CD4-positive, alpha-beta T cell (primary cell): ENCODE measurements at regions not wholly inside any gene's neighbourhood (a gene's known extent, or its start where the extent isn't known, plus 50 kb on each side); places are given as distances from the start of the nearest gene placed in this dataset.

Experiments
- ATAC-seq: fragments of 200-7000 bp; cut with Tn5 transposase; one replicate; pipeline ENCODE4 v1.10.0; 2022; ENCODE audit warnings: mild to moderate bottlenecking; ENCODE audit not compliant: poor library complexity
- CTCF ChIA-PET: fragments of 350-600 bp; sonication (Branson Sonifier 250); formaldehyde crosslinking; loops from one replicate; lab custom pipeline; 2021; ENCODE audit warnings: antibody characterized with exemption, inconsistent platforms; lab: Charles Lee
- POLR2A ChIA-PET: fragments of 350-600 bp; sonication (Branson Sonifier 250); formaldehyde crosslinking; loops from one replicate; lab custom pipeline; 2021; ENCODE audit warnings: antibody characterized with exemption, inconsistent platforms; lab: Charles Lee
- DNase-seq, 14 experiments: peaks; one replicate each; pipeline ENCODE4 v3.0.0-alpha.2; 2013 to 2020; ENCODE audit warnings: mixed read lengths in 2 of 14
- H3K27ac ChIP-seq, 2 donors: one replicate each; pipeline versions ENCODE4 v1.5.1 to v1.7.0; 2013; ENCODE audit warnings: low read length in 2 of 2, low read depth in 1 of 2, mild to moderate bottlenecking in 1 of 2
- H3K27me3 ChIP-seq, 2 experiments: 1 replicate in 1 of 2; 2 replicates in 1 of 2; pipeline versions ENCODE4 v1.6.1 to v1.7.0; 2013; ENCODE audit warnings: low read length in 2 of 2, control low read depth in 1 of 2, mild to moderate bottlenecking in 1 of 2, moderate library complexity in 1 of 2; ENCODE audit not compliant: insufficient read depth in 2 of 2, control insufficient read depth in 1 of 2
- H3K36me3 ChIP-seq: one replicate; pipeline ENCODE4 v1.6.1; 2013; ENCODE audit warnings: low read length, control low read depth; ENCODE audit not compliant: insufficient read depth
- H3K4me1 ChIP-seq: one replicate; pipeline ENCODE4 v1.6.1; 2013; ENCODE audit warnings: low read length, control low read depth; ENCODE audit not compliant: insufficient read depth
- H3K4me3 ChIP-seq: one replicate; pipeline ENCODE4 v1.5.1; 2013; ENCODE audit warnings: mild to moderate bottlenecking, low read length, moderate library complexity
- H3K9me3 ChIP-seq, 2 experiments: 1 replicate in 1 of 2; 2 replicates in 1 of 2; pipeline versions ENCODE4 v1.6.1 to v1.7.0; 2013; ENCODE audit warnings: low read length in 2 of 2, mild to moderate bottlenecking in 2 of 2, control low read depth in 1 of 2, moderate library complexity in 1 of 2; ENCODE audit not compliant: control insufficient read depth in 1 of 2, insufficient read depth in 1 of 2
- H3K27ac Mint-ChIP-seq: one replicate; pipeline ENCODE4 v1.8.0; 2020; ENCODE audit warnings: mixed read lengths
- H3K27me3 Mint-ChIP-seq: one replicate; pipeline ENCODE4 v1.8.0; 2021; ENCODE audit warnings: mixed read lengths
- H3K36me3 Mint-ChIP-seq: one replicate; pipeline ENCODE4 v1.8.0; 2021; ENCODE audit warnings: low read depth, mixed read lengths
- H3K4me1 Mint-ChIP-seq: one replicate; pipeline ENCODE4 v1.8.0; 2021; ENCODE audit warnings: low read depth, mixed read lengths
- H3K4me3 Mint-ChIP-seq: one replicate; pipeline ENCODE4 v1.8.0; 2020; ENCODE audit warnings: mild to moderate bottlenecking, mixed read lengths
- H3K9me3 Mint-ChIP-seq: one replicate; pipeline ENCODE4 v1.8.0; 2020; ENCODE audit warnings: mixed read lengths
- CTCF ChIP-seq: fragments of 200-600 bp; IDR thresholded peaks from one replicate; pipeline ENCODE4 v1.8.0; 2022; ENCODE audit warnings: antibody characterized with exemption, mild to moderate bottlenecking
- intact Hi-C, 2 experiments: fragments of 100-400 bp; cut with DNase I in 1 of 2; cut with micrococcal nuclease in 1 of 2; formaldehyde crosslinking; loops; one replicate each; pipeline versions ENCODE4 v1.15.1 to v1.9.0; 2023 to 2025; cut with DNase I, micrococcal nuclease

- POLR2A ChIA-PET: no interaction called here
- ATAC-seq (no peak), DNase-seq (no peak)
- H3K27ac ChIP-seq: no peak overlapping the region
- Mint-ChIP-seq H3K27me3 (no peaks in the 10 kb centered on the region), H3K4me3 (no peak overlapping the region), H3K9me3 (no peaks in the 10 kb centered on the region), H3K36me3 (no peaks in the 10 kb centered on the region), H3K4me1 (no peaks in the 10 kb centered on the region), H3K27ac (no peak overlapping the region)
- intact Hi-C loops: no loop called here
- no peaks in the 10 kb centered on the region for H3K27me3 ChIP-seq
- no peak for TF ChIP-seq CTCF
- no peaks in the 10 kb centered on the region for H3K4me1 ChIP-seq
- H3K9me3 ChIP-seq: no peaks in the 10 kb centered on the region
- no peak overlapping the region for H3K4me3 ChIP-seq
- H3K36me3 ChIP-seq: no peaks in the 10 kb centered on the region
- CTCF ChIA-PET: no interaction called here
These were observed 110.8 kb upstream of the GRIN3A start for GRCh38 chr9:101849102-101849707.

GRCh38 chr9:101848485-101848919, 110.1 kb upstream of the GRIN3A start:
- H3K9me3 Mint-ChIP-seq: no peaks in the 10 kb centered on the region
- H3K4me3 Mint-ChIP-seq: no peak overlapping the region
- Histone ChIP-seq H3K9me3 (no peaks in the 10 kb centered on the region), H3K27ac (no peak overlapping the region), H3K4me1 (no peaks in the 10 kb centered on the region), H3K4me3 (no peak overlapping the region), H3K27me3 (no peaks in the 10 kb centered on the region), H3K36me3 (no peaks in the 10 kb centered on the region)
- TF ChIP-seq CTCF: no peak
- ChIA-PET CTCF (no interaction called here), POLR2A (no interaction called here)
- ATAC-seq: no peak
- no peak for DNase-seq
- no peaks in the 10 kb centered on the region for H3K27me3 Mint-ChIP-seq
- H3K27ac Mint-ChIP-seq: no peak overlapping the region
- intact Hi-C loops: no loop called here
- H3K4me1 Mint-ChIP-seq: no peaks in the 10 kb centered on the region
- no peaks in the 10 kb centered on the region for H3K36me3 Mint-ChIP-seq

GRCh38 chr9:101846161-101846560, 107.7 kb upstream of the GRIN3A start:
- no peaks in the 10 kb centered on the region for H3K9me3 Mint-ChIP-seq
- H3K27me3 ChIP-seq: no peaks in the 10 kb centered on the region
- POLR2A ChIA-PET: no interaction called here
- ATAC-seq (no peak), DNase-seq (no peak)
- CTCF ChIA-PET: no interaction called here
- H3K4me1 Mint-ChIP-seq: no peaks in the 10 kb centered on the region
- H3K4me3 ChIP-seq: no peak overlapping the region
- no peak overlapping the region for H3K4me3 Mint-ChIP-seq
- no peaks in the 10 kb centered on the region for H3K27me3 Mint-ChIP-seq
- no peaks in the 10 kb centered on the region for H3K4me1 ChIP-seq
- H3K9me3 ChIP-seq: no peaks in the 10 kb centered on the region
- no peak overlapping the region for H3K27ac ChIP-seq
- H3K27ac Mint-ChIP-seq: no peak overlapping the region
- no peaks in the 10 kb centered on the region for H3K36me3 Mint-ChIP-seq
- intact Hi-C loops: no loop called here
- no peak for TF ChIP-seq CTCF
- H3K36me3 ChIP-seq: no peaks in the 10 kb centered on the region
